ENCODE measurements at regions not wholly inside any gene's neighbourhood (a gene's known extent, or its start where the extent isn't known, plus 50 kb on each side); places are given as distances from the start of the nearest gene placed in this dataset.

GRCh38 chr1:212495766-212496494 lies 63.2 kb downstream of the NENF start:
- POLR2A ChIA-PET, result no interaction called here
- no peak for DNase-seq (ENCODE audit: low spot score)
- Histone ChIP-seq H3K9me3 (ENCODE audit: low read length) (no peaks in the 10 kb centered on the region), H3K27ac (ENCODE audit: low read depth, low read length, poor library complexity, severe bottlenecking) (no peak overlapping the region), H3K79me2 (ENCODE audit: insufficient read depth, low read depth, low read length) (no peaks in the 10 kb centered on the region), H3K9me2 (ENCODE audit: insufficient read depth, low read length) (no peaks in the 10 kb centered on the region), H4K20me1 (ENCODE audit: insufficient read depth, low read length) (no peaks in the 10 kb centered on the region), H3K4me3 (ENCODE audit: low read depth, low read length, poor library complexity, severe bottlenecking) (no peak overlapping the region), H3K36me3 (ENCODE audit: insufficient read depth, low read length) (no peaks in the 10 kb centered on the region), H2AFZ (ENCODE audit: low read length) (no peak overlapping the region), H3K4me2 (ENCODE audit: low read length) (no peak overlapping the region), H3K4me1 (ENCODE audit: insufficient read depth, low read length, poor library complexity, severe bottlenecking) (no peaks in the 10 kb centered on the region)
- CTCF ChIA-PET (ENCODE audit: unreplicated experiment), result no interaction called here
- intact Hi-C loops (cut with micrococcal nuclease; ENCODE audit: unreplicated experiment), result no loop called here
- no TSS peak for BruUV-seq (replicated peaks)
- TF ChIP-seq CTCF (conservative IDR thresholded peaks at IDR 0.05; ENCODE audit: low read length) (no peak), EZH2phosphoT487 (IDR thresholded peaks at IDR 0.05; ENCODE audit: borderline replicate concordance, low read depth, low read length) (no peak)

GRCh38 chr1:212496682-212497081 lies 64.0 kb downstream of the NENF start:
- CTCF ChIA-PET (ENCODE audit: unreplicated experiment), result no interaction called here
- H4K20me1 ChIP-seq (ENCODE audit: insufficient read depth, low read length), result no peaks in the 10 kb centered on the region
- H2AFZ ChIP-seq (ENCODE audit: low read length), result no peak overlapping the region
- H3K27ac ChIP-seq (ENCODE audit: low read depth, low read length, poor library complexity, severe bottlenecking), result no peak overlapping the region
- no peaks in the 10 kb centered on the region for H3K4me1 ChIP-seq (ENCODE audit: insufficient read depth, low read length, poor library complexity, severe bottlenecking)
- no TSS peak for BruUV-seq (replicated peaks)
- no peaks in the 10 kb centered on the region for H3K79me2 ChIP-seq (ENCODE audit: insufficient read depth, low read depth, low read length)
- H3K9me3 ChIP-seq (ENCODE audit: low read length), result no peaks in the 10 kb centered on the region
- DNase-seq (ENCODE audit: low spot score), result no peak
- no peak overlapping the region for H3K4me3 ChIP-seq (ENCODE audit: low read depth, low read length, poor library complexity, severe bottlenecking)
- POLR2A ChIA-PET, result no interaction called here
- no peak for TF ChIP-seq CTCF (conservative IDR thresholded peaks at IDR 0.05; ENCODE audit: low read length)
- no peak overlapping the region for H3K4me2 ChIP-seq (ENCODE audit: low read length)
- no peaks in the 10 kb centered on the region for H3K36me3 ChIP-seq (ENCODE audit: insufficient read depth, low read length)
- intact Hi-C loops (cut with micrococcal nuclease; ENCODE audit: unreplicated experiment), result no loop called here
- no peaks in the 10 kb centered on the region for H3K9me2 ChIP-seq (ENCODE audit: insufficient read depth, low read length)

- no peak for TF ChIP-seq CTCF (conservative IDR thresholded peaks at IDR 0.05; ENCODE audit: low read length)
Observed at GRCh38 chr1:212497553-212497952, 64.8 kb downstream of the NENF start.

More at GRCh38 chr1:212497553-212497952, 64.8 kb downstream of the NENF start:
- Histone ChIP-seq H3K36me3 (ENCODE audit: insufficient read depth, low read length) (no peaks in the 10 kb centered on the region), H2AFZ (ENCODE audit: low read length) (no peak overlapping the region), H3K9me2 (ENCODE audit: insufficient read depth, low read length) (no peaks in the 10 kb centered on the region), H3K9me3 (ENCODE audit: low read length) (no peaks in the 10 kb centered on the region), H3K4me3 (ENCODE audit: low read depth, low read length, poor library complexity, severe bottlenecking) (no peak overlapping the region), H3K27ac (ENCODE audit: low read depth, low read length, poor library complexity, severe bottlenecking) (no peak overlapping the region), H3K4me2 (ENCODE audit: low read length) (no peak overlapping the region), H3K79me2 (ENCODE audit: insufficient read depth, low read depth, low read length) (no peaks in the 10 kb centered on the region), H3K4me1 (ENCODE audit: insufficient read depth, low read length, poor library complexity, severe bottlenecking) (no peaks in the 10 kb centered on the region), H4K20me1 (ENCODE audit: insufficient read depth, low read length) (no peaks in the 10 kb centered on the region)
- BruUV-seq (replicated peaks), result no TSS peak
- CTCF ChIA-PET (ENCODE audit: unreplicated experiment), result no interaction called here
- intact Hi-C loops (cut with micrococcal nuclease; ENCODE audit: unreplicated experiment), result no loop called here
- POLR2A ChIA-PET, result interaction anchor here (0.8 kb wide), 1 partner anchor 30 kb away, joined by 3 read pairs; no protein-coding TSS in a partner anchor
- DNase-seq (ENCODE audit: low spot score), result no peak

Measured in OCI-LY7 (cell line).